Endodermal cell (in vitro differentiated cells): ENCODE measurements at regions not wholly inside any gene's neighbourhood (a gene's known extent, or its start where the extent isn't known, plus 50 kb on each side); places are given as distances from the start of the nearest gene placed in this dataset.

Experiments
- DNase-seq: peaks from one replicate; pipeline ENCODE4 v3.0.0-alpha.2; 2017
- H3K27ac ChIP-seq: 2 replicates; pipeline ENCODE4 v1.5.1; 2013; ENCODE audit warnings: mild to moderate bottlenecking, low read depth, low read length, moderate library complexity
- H3K27me3 ChIP-seq: 2 replicates; pipeline ENCODE4 v1.6.1; 2013; ENCODE audit warnings: mild to moderate bottlenecking, low read length, moderate library complexity; ENCODE audit not compliant: insufficient read depth, control insufficient read depth, poor library complexity, severe bottlenecking
- H3K36me3 ChIP-seq: 2 replicates; pipeline ENCODE4 v1.7.0; 2013; ENCODE audit warnings: mild to moderate bottlenecking, low read length, moderate library complexity; ENCODE audit not compliant: control insufficient read depth, insufficient read depth
- H3K4me1 ChIP-seq: one replicate; pipeline ENCODE4 v1.7.0; 2013; ENCODE audit warnings: low read length; ENCODE audit not compliant: control insufficient read depth, insufficient read depth
- H3K4me3 ChIP-seq: 2 replicates; pipeline ENCODE4 v1.5.1; 2013; ENCODE audit warnings: mild to moderate bottlenecking, low read length, moderate library complexity
- H3K9ac ChIP-seq: 2 replicates; pipeline ENCODE4 v1.6.1; 2013; ENCODE audit warnings: mild to moderate bottlenecking, low read length, moderate library complexity; ENCODE audit not compliant: poor library complexity, severe bottlenecking; ENCODE audit errors: extremely low read depth
- H3K9me3 ChIP-seq: 2 replicates; pipeline ENCODE4 v1.6.1; 2013; ENCODE audit warnings: mild to moderate bottlenecking, low read length, moderate library complexity; ENCODE audit not compliant: control insufficient read depth
- H3K27ac Mint-ChIP-seq: 2 replicates; pipeline ENCODE4 v1.8.0; 2020; ENCODE audit warnings: mixed read lengths
- H3K27me3 Mint-ChIP-seq: 2 replicates; pipeline ENCODE4 v1.8.0; 2021; ENCODE audit warnings: mild to moderate bottlenecking, mixed read lengths; ENCODE audit not compliant: insufficient read depth
- H3K36me3 Mint-ChIP-seq: 2 replicates; pipeline ENCODE4 v1.8.0; 2020; ENCODE audit warnings: low read depth, mixed read lengths
- H3K4me1 Mint-ChIP-seq: 2 replicates; pipeline ENCODE4 v1.8.0; 2020; ENCODE audit warnings: mixed read lengths
- H3K4me3 Mint-ChIP-seq: 2 replicates; pipeline ENCODE4 v1.8.0; 2020; ENCODE audit warnings: mild to moderate bottlenecking, moderate library complexity, mixed read lengths
- H3K9me3 Mint-ChIP-seq: 2 replicates; pipeline ENCODE4 v1.8.0; 2020; ENCODE audit warnings: mild to moderate bottlenecking, mixed read lengths
- WGBS, 2 experiments: methylation state at CpG; one replicate each; pipeline versions ENCODE4 v1.1.5 to v1.1.7; 2013; ENCODE audit warnings: missing lambda C conversion rate in 2 of 2, mixed read lengths in 1 of 2; ENCODE audit not compliant: insufficient coverage in 1 of 2, insufficient read length in 1 of 2; 5-methylcytosine and 5-hydroxymethylcytosine counted together
- TF ChIP-seq, protein P1 (sequence below): fragments of 200-600 bp; sonication (generic); conservative IDR thresholded peaks from 2 replicates; pipeline ENCODE4 v1.5.0; 2021; ENCODE audit warnings: antibody characterized with exemption, mild to moderate bottlenecking

DNA sequence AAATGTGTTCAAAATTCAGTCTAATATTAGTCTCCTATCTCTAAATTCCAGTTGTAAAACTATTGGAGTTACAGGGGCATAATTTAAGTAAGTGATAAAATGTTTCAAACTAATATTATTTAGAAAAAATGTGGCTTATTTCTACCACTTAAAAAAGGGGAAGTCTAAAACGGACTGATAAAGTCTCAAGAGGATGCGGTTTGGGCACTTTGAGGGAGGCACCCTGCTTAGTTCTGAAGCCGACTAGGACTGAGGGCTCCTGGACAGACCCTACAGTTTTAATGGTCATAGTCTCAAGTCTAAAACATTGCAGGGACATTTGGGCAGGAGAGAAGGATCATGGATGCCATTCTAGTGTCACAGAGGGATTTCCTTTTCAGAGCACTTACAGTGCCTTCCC, 566.3 kb downstream of the NR2F2 start:
- H3K9me3 Mint-ChIP-seq: peaks cover 1% of the 10 kb centered on the region
- no peaks in the 10 kb centered on the region for H3K36me3 Mint-ChIP-seq
- Histone ChIP-seq H3K27ac (no peak overlapping the region), H3K9ac (no peak overlapping the region), H3K27me3 (no peaks in the 10 kb centered on the region), H3K4me3 (no peak overlapping the region), H3K4me1 (no peaks in the 10 kb centered on the region), H3K9me3 (no peaks in the 10 kb centered on the region), H3K36me3 (no peaks in the 10 kb centered on the region)
- H3K27ac Mint-ChIP-seq: no peak overlapping the region
- WGBS, 2 experiments: 80 to 91% methylated on average over 1 to 3 of the region's 3 CpGs
- no peaks in the 10 kb centered on the region for H3K27me3 Mint-ChIP-seq
- DNase-seq: no peak
- peaks cover 6% of the 10 kb centered on the region for H3K4me1 Mint-ChIP-seq
- no peak overlapping the region for H3K4me3 Mint-ChIP-seq
- TF ChIP-seq, protein P1, sequence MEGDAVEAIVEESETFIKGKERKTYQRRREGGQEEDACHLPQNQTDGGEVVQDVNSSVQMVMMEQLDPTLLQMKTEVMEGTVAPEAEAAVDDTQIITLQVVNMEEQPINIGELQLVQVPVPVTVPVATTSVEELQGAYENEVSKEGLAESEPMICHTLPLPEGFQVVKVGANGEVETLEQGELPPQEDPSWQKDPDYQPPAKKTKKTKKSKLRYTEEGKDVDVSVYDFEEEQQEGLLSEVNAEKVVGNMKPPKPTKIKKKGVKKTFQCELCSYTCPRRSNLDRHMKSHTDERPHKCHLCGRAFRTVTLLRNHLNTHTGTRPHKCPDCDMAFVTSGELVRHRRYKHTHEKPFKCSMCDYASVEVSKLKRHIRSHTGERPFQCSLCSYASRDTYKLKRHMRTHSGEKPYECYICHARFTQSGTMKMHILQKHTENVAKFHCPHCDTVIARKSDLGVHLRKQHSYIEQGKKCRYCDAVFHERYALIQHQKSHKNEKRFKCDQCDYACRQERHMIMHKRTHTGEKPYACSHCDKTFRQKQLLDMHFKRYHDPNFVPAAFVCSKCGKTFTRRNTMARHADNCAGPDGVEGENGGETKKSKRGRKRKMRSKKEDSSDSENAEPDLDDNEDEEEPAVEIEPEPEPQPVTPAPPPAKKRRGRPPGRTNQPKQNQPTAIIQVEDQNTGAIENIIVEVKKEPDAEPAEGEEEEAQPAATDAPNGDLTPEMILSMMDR: no peak

- 97 to 100% methylated on average over 4 of the region's 4 CpGs for WGBS, 2 experiments
- TF ChIP-seq, protein P1: no peak
- peaks cover 3% of the 10 kb centered on the region for H3K36me3 Mint-ChIP-seq
- no peak for DNase-seq
- no peaks in the 10 kb centered on the region for H3K4me1 Mint-ChIP-seq
- H3K27me3 Mint-ChIP-seq: no peaks in the 10 kb centered on the region
- H3K9ac ChIP-seq: no peak overlapping the region
- peaks cover 24% of the 10 kb centered on the region for H3K9me3 ChIP-seq
- H3K9me3 Mint-ChIP-seq: peaks cover 32% of the 10 kb centered on the region
- no peak overlapping the region for H3K27ac ChIP-seq
- no peak overlapping the region for H3K4me3 Mint-ChIP-seq
- H3K4me1 ChIP-seq: no peaks in the 10 kb centered on the region
- no peak overlapping the region for H3K27ac Mint-ChIP-seq
- no peaks in the 10 kb centered on the region for H3K27me3 ChIP-seq
- no peaks in the 10 kb centered on the region for H3K36me3 ChIP-seq
- no peak overlapping the region for H3K4me3 ChIP-seq
Measured at GRCh38 chr15:96914081-96914480, 583.6 kb downstream of the NR2F2 start.

GRCh38 chr15:96916750-96917149, 586.2 kb downstream of the NR2F2 start:
- Mint-ChIP-seq H3K4me3 (no peak overlapping the region), H3K27me3 (no peaks in the 10 kb centered on the region), H3K36me3 (peaks cover 3% of the 10 kb centered on the region), H3K27ac (no peak overlapping the region), H3K4me1 (no peaks in the 10 kb centered on the region), H3K9me3 (peaks cover 41% of the 10 kb centered on the region)
- Histone ChIP-seq H3K4me1 (no peaks in the 10 kb centered on the region), H3K36me3 (no peaks in the 10 kb centered on the region), H3K4me3 (no peak overlapping the region), H3K9ac (no peak overlapping the region), H3K27me3 (no peaks in the 10 kb centered on the region), H3K9me3 (peaks cover 30% of the 10 kb centered on the region), H3K27ac (no peak overlapping the region)
- no CpG with 5 or more reads among the region's 2 CpGs for WGBS, 2 experiments
- TF ChIP-seq, protein P1: no peak
- DNase-seq: no peak
